Activated CD8-positive, alpha-beta T cell treated with anti-CD3 and anti-CD28 coated beads, Interleukin-2, amount 10 ng/mL, durations not matched to agents 7 days and 5 days (primary cell): ENCODE measurements at regions not wholly inside any gene's neighbourhood (a gene's known extent, or its start where the extent isn't known, plus 50 kb on each side); places are given as distances from the start of the nearest gene placed in this dataset.

ENCODE experiments used
- ATAC-seq: fragments of 150-1000 bp; cut with Tn5 transposase; one replicate; pipeline ENCODE4 v1.10.0; 2021; ENCODE audit warnings: moderate library complexity
- CTCF ChIA-PET: fragments of 350-600 bp; sonication (Branson Sonifier 250); formaldehyde crosslinking; loops from one replicate; lab custom pipeline; 2021; ENCODE audit warnings: antibody characterized with exemption; lab: Charles Lee
- POLR2A ChIA-PET: fragments of 350-600 bp; sonication (Branson Sonifier 250); formaldehyde crosslinking; loops from one replicate; lab custom pipeline; 2021; ENCODE audit warnings: antibody characterized with exemption; lab: Charles Lee
- DNase-seq: peaks from one replicate; pipeline ENCODE4 v3.0.0-alpha.2; 2020
- H3K27ac Mint-ChIP-seq: one replicate; pipeline ENCODE4 v1.8.0; 2021; ENCODE audit warnings: mild to moderate bottlenecking, mixed read lengths
- H3K27me3 Mint-ChIP-seq: one replicate; pipeline ENCODE4 v1.8.0; 2021; ENCODE audit warnings: low read depth, mixed read lengths
- H3K36me3 Mint-ChIP-seq: one replicate; pipeline ENCODE4 v1.8.0; 2021; ENCODE audit warnings: low read depth, mixed read lengths
- H3K4me1 Mint-ChIP-seq: one replicate; pipeline ENCODE4 v1.8.0; 2021; ENCODE audit warnings: low read depth, mixed read lengths
- H3K4me3 Mint-ChIP-seq: one replicate; pipeline ENCODE4 v1.8.0; 2021; ENCODE audit warnings: mild to moderate bottlenecking, mixed read lengths
- H3K9me3 Mint-ChIP-seq: one replicate; pipeline ENCODE4 v1.8.0; 2022; ENCODE audit warnings: mixed read lengths; ENCODE audit not compliant: insufficient read depth

DNA sequence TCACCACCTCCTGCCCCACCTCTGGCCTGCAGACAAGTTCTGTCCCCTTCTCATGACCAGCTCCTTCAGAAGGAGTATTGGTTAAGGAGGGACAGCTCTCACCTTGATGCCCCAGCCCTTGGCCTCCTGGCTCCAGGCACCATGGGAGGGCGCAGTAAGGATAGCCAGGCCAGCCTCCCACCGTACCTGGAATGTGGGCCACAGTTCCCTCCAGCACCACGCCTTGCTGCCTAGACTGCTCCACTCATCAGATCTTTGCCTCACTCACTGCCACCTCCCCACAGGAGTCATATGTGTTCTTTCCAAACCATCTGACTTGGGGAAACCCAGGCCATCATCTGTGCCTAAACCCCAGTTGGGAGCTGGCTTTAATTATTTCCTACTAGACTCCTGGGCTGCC lies 97.0 kb downstream of the CCDC185 start:
- Mint-ChIP-seq H3K9me3 (no peaks in the 10 kb centered on the region), H3K36me3 (no peaks in the 10 kb centered on the region), H3K4me1 (no peaks in the 10 kb centered on the region), H3K4me3 (no peak overlapping the region), H3K27me3 (peaks cover 10% of the 10 kb centered on the region), H3K27ac (no peak overlapping the region)
- ATAC-seq (no peak), DNase-seq (no peak)
- ChIA-PET POLR2A (no interaction called here), CTCF (no interaction called here)
